ENCODE measurements at regions not wholly inside any gene's neighbourhood (a gene's known extent, or its start where the extent isn't known, plus 50 kb on each side); places are given as distances from the start of the nearest gene placed in this dataset.

- DNase-seq: no peak
- Mint-ChIP-seq H3K36me3 (no peaks in the 10 kb centered on the region), H3K9me3 (peaks cover 0 to 3% (median 0%) of the 10 kb centered on the region in 8 donors), H3K27me3 (peaks cover 1 to 3% of the 10 kb centered on the region in 2 donors), H3K4me3 (no peak overlapping the region), H3K4me1 (no peaks in the 10 kb centered on the region), H3K27ac (no peak overlapping the region)
- H3K27me3 ChIP-seq (ENCODE audit: insufficient read depth, low read length): no peaks in the 10 kb centered on the region
- intact Hi-C loops (cut with micrococcal nuclease): no loop called here
- no peak overlapping the region for H3K27ac ChIP-seq (ENCODE audit: low read depth, low read length)
- H3K9me3 ChIP-seq (ENCODE audit: control insufficient read depth in 1 of 2, low read length in 2 of 2): no peaks in the 10 kb centered on the region
- H3K4me3 ChIP-seq (ENCODE audit: low read length in 2 of 2): no peak overlapping the region
- CTCF ChIA-PET (ENCODE audit: partially characterized antibody): no interaction called here
- no peaks in the 10 kb centered on the region for H3K4me1 ChIP-seq (ENCODE audit: insufficient read depth, low read length)
- H3K36me3 ChIP-seq (ENCODE audit: insufficient read depth, low read length): no peaks in the 10 kb centered on the region
- POLR2A ChIA-PET (ENCODE audit: partially characterized antibody): no interaction called here
Observed at GRCh38 chr22:27340047-27340446, 461.5 kb downstream of the MN1 start.

GRCh38 chr22:27344546-27344945 is 457.0 kb downstream of the MN1 start:
- H3K27ac ChIP-seq (ENCODE audit: low read depth, low read length): no peak overlapping the region

GRCh38 chr22:27345691-27346090 is 455.9 kb downstream of the MN1 start:
- peaks cover 0 to 11% (median 4%) of the 10 kb centered on the region in 8 donors for H3K9me3 Mint-ChIP-seq
- no peak overlapping the region for H3K27ac Mint-ChIP-seq
- DNase-seq: no peak
- no peaks in the 10 kb centered on the region for H3K4me1 ChIP-seq (ENCODE audit: insufficient read depth, low read length)
- no peaks in the 10 kb centered on the region for H3K27me3 ChIP-seq (ENCODE audit: insufficient read depth, low read length)
- ChIA-PET CTCF (ENCODE audit: partially characterized antibody) (no interaction called here), POLR2A (ENCODE audit: partially characterized antibody) (no interaction called here)
- no peaks in the 10 kb centered on the region for H3K36me3 Mint-ChIP-seq
- H3K27me3 Mint-ChIP-seq: peaks cover under 1 to 3% of the 10 kb centered on the region in 2 donors
- intact Hi-C loops (cut with micrococcal nuclease): no loop called here
- no peaks in the 10 kb centered on the region for H3K9me3 ChIP-seq (ENCODE audit: control insufficient read depth in 1 of 2, low read length in 2 of 2)
- no peak overlapping the region for H3K4me3 ChIP-seq (ENCODE audit: low read length in 2 of 2)
- no peak overlapping the region for H3K4me3 Mint-ChIP-seq
- H3K4me1 Mint-ChIP-seq: no peaks in the 10 kb centered on the region
- H3K36me3 ChIP-seq (ENCODE audit: insufficient read depth, low read length): no peaks in the 10 kb centered on the region
- H3K27ac ChIP-seq (ENCODE audit: low read depth, low read length): no peak overlapping the region

More at GRCh38 chr22:27344546-27344945, 457.0 kb downstream of the MN1 start:
- H3K4me3 ChIP-seq (ENCODE audit: low read length in 2 of 2): no peak overlapping the region
- Mint-ChIP-seq H3K4me1 (no peaks in the 10 kb centered on the region), H3K27ac (no peak overlapping the region), H3K36me3 (no peaks in the 10 kb centered on the region), H3K9me3 (peaks cover 0 to 5% (median under 1%) of the 10 kb centered on the region in 8 donors), H3K27me3 (peaks cover 0 to 3% of the 10 kb centered on the region in 2 donors), H3K4me3 (no peak overlapping the region)
- H3K27me3 ChIP-seq (ENCODE audit: insufficient read depth, low read length): no peaks in the 10 kb centered on the region
- no peaks in the 10 kb centered on the region for H3K4me1 ChIP-seq (ENCODE audit: insufficient read depth, low read length)
- DNase-seq: no peak
- CTCF ChIA-PET (ENCODE audit: partially characterized antibody): no interaction called here
- intact Hi-C loops (cut with micrococcal nuclease): no loop called here
- POLR2A ChIA-PET (ENCODE audit: partially characterized antibody): no interaction called here
- no peaks in the 10 kb centered on the region for H3K9me3 ChIP-seq (ENCODE audit: control insufficient read depth in 1 of 2, low read length in 2 of 2)
- no peaks in the 10 kb centered on the region for H3K36me3 ChIP-seq (ENCODE audit: insufficient read depth, low read length)

GRCh38 chr22:27347951-27348350 is 453.6 kb downstream of the MN1 start:
- Histone ChIP-seq H3K27ac (ENCODE audit: low read depth, low read length) (no peak overlapping the region), H3K27me3 (ENCODE audit: insufficient read depth, low read length) (no peaks in the 10 kb centered on the region), H3K9me3 (ENCODE audit: control insufficient read depth in 1 of 2, low read length in 2 of 2) (no peaks in the 10 kb centered on the region), H3K4me3 (ENCODE audit: low read length in 2 of 2) (no peak overlapping the region), H3K4me1 (ENCODE audit: insufficient read depth, low read length) (no peaks in the 10 kb centered on the region), H3K36me3 (ENCODE audit: insufficient read depth, low read length) (no peaks in the 10 kb centered on the region)
- no peak overlapping the region for H3K4me3 Mint-ChIP-seq
- intact Hi-C loops (cut with micrococcal nuclease): no loop called here
- H3K36me3 Mint-ChIP-seq: no peaks in the 10 kb centered on the region
- no peak for DNase-seq
- ChIA-PET CTCF (ENCODE audit: partially characterized antibody) (no interaction called here), POLR2A (ENCODE audit: partially characterized antibody) (no interaction called here)
- H3K9me3 Mint-ChIP-seq: peaks cover 0 to 12% (median 3%) of the 10 kb centered on the region in 8 donors
- H3K4me1 Mint-ChIP-seq: no peaks in the 10 kb centered on the region
- H3K27me3 Mint-ChIP-seq: peaks cover 6 to 11% of the 10 kb centered on the region in 2 donors
- no peak overlapping the region for H3K27ac Mint-ChIP-seq

- no peak overlapping the region for H3K4me3 ChIP-seq (ENCODE audit: low read length in 2 of 2)
- H3K4me1 ChIP-seq (ENCODE audit: insufficient read depth, low read length): no peaks in the 10 kb centered on the region
- peaks cover 0 to 12% (median 3%) of the 10 kb centered on the region in 8 donors for H3K9me3 Mint-ChIP-seq
- H3K4me1 Mint-ChIP-seq: no peaks in the 10 kb centered on the region
- no peak overlapping the region for H3K27ac ChIP-seq (ENCODE audit: low read depth, low read length)
- intact Hi-C loops (cut with micrococcal nuclease): no loop called here
- H3K9me3 ChIP-seq (ENCODE audit: control insufficient read depth in 1 of 2, low read length in 2 of 2): no peaks in the 10 kb centered on the region
- H3K36me3 ChIP-seq (ENCODE audit: insufficient read depth, low read length): no peaks in the 10 kb centered on the region
- H3K27ac Mint-ChIP-seq: no peak overlapping the region
- peaks cover 6 to 11% of the 10 kb centered on the region in 2 donors for H3K27me3 Mint-ChIP-seq
- no peaks in the 10 kb centered on the region for H3K27me3 ChIP-seq (ENCODE audit: insufficient read depth, low read length)
- POLR2A ChIA-PET (ENCODE audit: partially characterized antibody): no interaction called here
- H3K36me3 Mint-ChIP-seq: no peaks in the 10 kb centered on the region
- CTCF ChIA-PET (ENCODE audit: partially characterized antibody): no interaction called here
- no peak overlapping the region for H3K4me3 Mint-ChIP-seq
- DNase-seq: no peak
Observed at GRCh38 chr22:27348634-27349033, 452.9 kb downstream of the MN1 start.

GRCh38 chr22:27349456-27349855 is 452.1 kb downstream of the MN1 start:
- H3K4me3 ChIP-seq (ENCODE audit: low read length in 2 of 2): no peak overlapping the region
- ChIA-PET POLR2A (ENCODE audit: partially characterized antibody) (no interaction called here), CTCF (ENCODE audit: partially characterized antibody) (no interaction called here)
- peaks cover 0 to 18% (median 8%) of the 10 kb centered on the region in 8 donors for H3K9me3 Mint-ChIP-seq
- intact Hi-C loops (cut with micrococcal nuclease): no loop called here
- no peaks in the 10 kb centered on the region for H3K36me3 ChIP-seq (ENCODE audit: insufficient read depth, low read length)
- H3K4me3 Mint-ChIP-seq: no peak overlapping the region
- H3K27ac Mint-ChIP-seq: no peak overlapping the region
- no peak overlapping the region for H3K27ac ChIP-seq (ENCODE audit: low read depth, low read length)
- no peaks in the 10 kb centered on the region for H3K36me3 Mint-ChIP-seq
- no peaks in the 10 kb centered on the region for H3K9me3 ChIP-seq (ENCODE audit: control insufficient read depth in 1 of 2, low read length in 2 of 2)
- H3K27me3 Mint-ChIP-seq: peaks cover 6 to 11% of the 10 kb centered on the region in 2 donors
- no peaks in the 10 kb centered on the region for H3K27me3 ChIP-seq (ENCODE audit: insufficient read depth, low read length)
- no peaks in the 10 kb centered on the region for H3K4me1 ChIP-seq (ENCODE audit: insufficient read depth, low read length)
- no peak for DNase-seq
- H3K4me1 Mint-ChIP-seq: no peaks in the 10 kb centered on the region

GRCh38 chr22:27350306-27350705 is 451.2 kb downstream of the MN1 start:
- no peak overlapping the region for H3K4me3 Mint-ChIP-seq
- H3K9me3 ChIP-seq (ENCODE audit: control insufficient read depth in 1 of 2, low read length in 2 of 2): no peaks in the 10 kb centered on the region
- no peaks in the 10 kb centered on the region for H3K4me1 Mint-ChIP-seq
- POLR2A ChIA-PET (ENCODE audit: partially characterized antibody): no interaction called here
- DNase-seq: no peak
- H3K27ac ChIP-seq (ENCODE audit: low read depth, low read length): no peak overlapping the region
- peaks cover 6 to 8% of the 10 kb centered on the region in 2 donors for H3K27me3 Mint-ChIP-seq
- CTCF ChIA-PET (ENCODE audit: partially characterized antibody): no interaction called here
- peaks cover 0 to 20% (median 9%) of the 10 kb centered on the region in 8 donors for H3K9me3 Mint-ChIP-seq
- H3K36me3 ChIP-seq (ENCODE audit: insufficient read depth, low read length): no peaks in the 10 kb centered on the region
- H3K27ac Mint-ChIP-seq: no peak overlapping the region
- no peak overlapping the region for H3K4me3 ChIP-seq (ENCODE audit: low read length in 2 of 2)
- H3K36me3 Mint-ChIP-seq: no peaks in the 10 kb centered on the region
- no peaks in the 10 kb centered on the region for H3K4me1 ChIP-seq (ENCODE audit: insufficient read depth, low read length)
- intact Hi-C loops (cut with micrococcal nuclease): no loop called here
- H3K27me3 ChIP-seq (ENCODE audit: insufficient read depth, low read length): no peaks in the 10 kb centered on the region

- Histone ChIP-seq H3K36me3 (ENCODE audit: insufficient read depth, low read length) (no peaks in the 10 kb centered on the region), H3K4me3 (ENCODE audit: low read length in 2 of 2) (no peak overlapping the region), H3K27me3 (ENCODE audit: insufficient read depth, low read length) (no peaks in the 10 kb centered on the region), H3K4me1 (ENCODE audit: insufficient read depth, low read length) (no peaks in the 10 kb centered on the region), H3K27ac (ENCODE audit: low read depth, low read length) (no peak overlapping the region), H3K9me3 (ENCODE audit: control insufficient read depth in 1 of 2, low read length in 2 of 2) (no peaks in the 10 kb centered on the region)
- Mint-ChIP-seq H3K36me3 (no peaks in the 10 kb centered on the region), H3K27me3 (peaks cover 6 to 8% of the 10 kb centered on the region in 2 donors), H3K9me3 (peaks cover 2 to 39% (median 16%) of the 10 kb centered on the region in 8 donors), H3K4me3 (no peak overlapping the region), H3K4me1 (no peaks in the 10 kb centered on the region), H3K27ac (no peak overlapping the region)
- ChIA-PET POLR2A (ENCODE audit: partially characterized antibody) (no interaction called here), CTCF (ENCODE audit: partially characterized antibody) (no interaction called here)
- no peak for DNase-seq
- intact Hi-C loops (cut with micrococcal nuclease): no loop called here
Observed at GRCh38 chr22:27352426-27352825, 449.1 kb downstream of the MN1 start.

Data from CD4-positive, alpha-beta memory T cell (primary cell).